ENCODE measurements at regions not wholly inside any gene's neighbourhood (a gene's known extent, or its start where the extent isn't known, plus 50 kb on each side); places are given as distances from the start of the nearest gene placed in this dataset.

GRCh38 chr7:68265258-68265657 is 1268.6 kb downstream of the TYW1 start:
- no peak overlapping the region for H3K4me3 ChIP-seq (replicated peaks in 1 of 3)
- H3K9me3 ChIP-seq, result no peaks in the 10 kb centered on the region
- peaks cover 0 to 10% of the 10 kb centered on the region in 2 donors for H3K4me1 ChIP-seq
- WGBS, 2 donors, result 70 to 75% methylated on average over 3 of the region's 3 CpGs
- DNase-seq, result no peak
- TF ChIP-seq POLR2A (IDR thresholded peaks at IDR 0.05), result no peak
- TF ChIP-seq CTCF (IDR thresholded peaks at IDR 0.05), result no peak
- no peak overlapping the region for H3K27ac ChIP-seq
- H3K27me3 ChIP-seq, result no peaks in the 10 kb centered on the region
- intact Hi-C loops (cut with DNase I), result no loop called here
- no peaks in the 10 kb centered on the region for H3K36me3 ChIP-seq

- H3K27me3 ChIP-seq, result no peaks in the 10 kb centered on the region
- H3K27ac ChIP-seq, result no peak overlapping the region
- 94 to 95% methylated on average over 9 of the region's 9 CpGs for WGBS, 2 donors
- H3K9me3 ChIP-seq, result no peaks in the 10 kb centered on the region
- TF ChIP-seq POLR2A (IDR thresholded peaks at IDR 0.05) (no peak), CTCF (IDR thresholded peaks at IDR 0.05) (no peak)
- H3K4me1 ChIP-seq, result peaks cover 0 to 10% of the 10 kb centered on the region in 2 donors
- H3K4me3 ChIP-seq (replicated peaks in 1 of 3), result no peak overlapping the region
- intact Hi-C loops (cut with DNase I), result no loop called here
- no peak for DNase-seq
- H3K36me3 ChIP-seq, result no peaks in the 10 kb centered on the region
Measured at GRCh38 chr7:68266004-68266579, 1269.5 kb downstream of the TYW1 start.

- intact Hi-C loops (cut with DNase I), result no loop called here
- WGBS, 2 donors, result 56 to 62% methylated on average over 2 of the region's 2 CpGs
- DNase-seq, result no peak
- Histone ChIP-seq H3K4me3 (replicated peaks in 1 of 3) (no peak overlapping the region), H3K36me3 (no peaks in the 10 kb centered on the region), H3K27me3 (no peaks in the 10 kb centered on the region), H3K27ac (no peak overlapping the region), H3K9me3 (no peaks in the 10 kb centered on the region), H3K4me1 (peaks cover 0 to 10% of the 10 kb centered on the region in 2 donors)
- TF ChIP-seq CTCF (IDR thresholded peaks at IDR 0.05) (no peak), POLR2A (IDR thresholded peaks at IDR 0.05) (no peak)
Measured at GRCh38 chr7:68267486-68267885, 1270.9 kb downstream of the TYW1 start.

- no peaks in the 10 kb centered on the region for H3K36me3 ChIP-seq
- TF ChIP-seq CTCF (IDR thresholded peaks at IDR 0.05), result no peak
- TF ChIP-seq POLR2A (IDR thresholded peaks at IDR 0.05), result no peak
Measured at GRCh38 chr7:68269405-68269804, 1272.8 kb downstream of the TYW1 start.

GRCh38 chr7:68272507-68272906 is 1275.9 kb downstream of the TYW1 start:
- Histone ChIP-seq H3K36me3 (no peaks in the 10 kb centered on the region), H3K4me1 (peaks cover 0 to 10% of the 10 kb centered on the region in 2 donors), H3K4me3 (replicated peaks in 1 of 3) (no peak overlapping the region), H3K9me3 (no peaks in the 10 kb centered on the region), H3K27me3 (no peaks in the 10 kb centered on the region), H3K27ac (no peak overlapping the region)
- 82 to 89% methylated on average over 1 of the region's 1 CpG for WGBS, 2 donors
- TF ChIP-seq CTCF (IDR thresholded peaks at IDR 0.05) (no peak), POLR2A (IDR thresholded peaks at IDR 0.05) (no peak)
- intact Hi-C loops (cut with DNase I), result no loop called here
- DNase-seq, result no peak

More at GRCh38 chr7:68269405-68269804, 1272.8 kb downstream of the TYW1 start:
- H3K27ac ChIP-seq, result peak overlapping the region; percentile 55 to 61 (median 59)
- 0 to 10% methylated on average over 1 of the region's 1 CpG for WGBS, 2 donors
- DNase-seq, result peak; percentile 87 to 89
- H3K9me3 ChIP-seq, result no peaks in the 10 kb centered on the region
- intact Hi-C loops (cut with DNase I), result no loop called here
- H3K4me1 ChIP-seq, result peaks cover 0 to 10% of the 10 kb centered on the region in 2 donors
- H3K27me3 ChIP-seq, result no peaks in the 10 kb centered on the region
- H3K4me3 ChIP-seq (replicated peaks in 1 of 3), result no peak overlapping the region
